ENCODE measurements at regions not wholly inside any gene's neighbourhood (a gene's known extent, or its start where the extent isn't known, plus 50 kb on each side); places are given as distances from the start of the nearest gene placed in this dataset.

DNA sequence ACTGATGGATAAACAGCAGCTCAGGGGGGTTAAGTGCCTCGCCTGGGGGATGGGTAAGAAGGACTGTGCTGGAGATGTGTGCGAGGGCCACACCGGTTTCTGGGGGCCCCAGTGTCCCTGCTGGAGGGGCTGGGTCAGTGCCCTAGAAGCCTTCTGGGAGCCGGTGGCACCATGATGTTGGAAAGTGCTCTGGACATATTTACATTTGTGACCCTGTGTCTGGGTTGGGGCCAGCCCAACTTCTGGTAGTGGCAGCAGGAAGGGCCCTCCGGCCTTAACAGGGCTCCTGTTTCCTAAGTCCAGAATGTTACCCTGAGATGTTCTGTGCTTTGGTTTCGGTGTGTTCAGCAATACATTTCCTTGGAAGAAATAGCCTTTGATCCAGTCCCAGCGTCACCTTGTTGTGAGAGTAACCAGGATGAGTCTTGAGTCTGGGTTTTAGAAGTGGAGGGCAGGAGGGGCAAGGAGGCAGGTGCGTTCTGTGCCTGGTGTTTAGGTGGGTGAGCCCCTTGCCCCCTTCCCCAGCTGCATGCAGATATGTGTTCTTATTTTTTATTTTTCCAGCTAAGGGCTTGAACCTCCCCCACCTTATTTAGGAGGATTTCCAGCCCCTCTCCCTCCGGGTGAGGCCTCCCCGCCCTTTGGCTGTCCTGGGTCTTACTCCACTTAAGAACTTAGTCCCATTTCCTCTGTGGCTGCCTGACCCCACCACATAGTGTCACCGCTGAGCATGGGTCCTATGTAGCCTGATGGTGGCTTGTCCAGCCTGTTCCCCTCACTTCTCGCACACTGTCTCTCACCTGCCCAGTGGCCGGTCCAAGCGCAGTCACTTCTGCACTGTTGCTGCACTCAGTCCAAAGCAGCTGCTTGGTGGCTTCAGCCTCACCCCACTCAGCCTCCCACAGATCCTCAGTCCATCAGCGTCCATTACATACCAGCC is 132.7 kb upstream of the HS6ST1 start:
- no peak for DNase-seq

DNA sequence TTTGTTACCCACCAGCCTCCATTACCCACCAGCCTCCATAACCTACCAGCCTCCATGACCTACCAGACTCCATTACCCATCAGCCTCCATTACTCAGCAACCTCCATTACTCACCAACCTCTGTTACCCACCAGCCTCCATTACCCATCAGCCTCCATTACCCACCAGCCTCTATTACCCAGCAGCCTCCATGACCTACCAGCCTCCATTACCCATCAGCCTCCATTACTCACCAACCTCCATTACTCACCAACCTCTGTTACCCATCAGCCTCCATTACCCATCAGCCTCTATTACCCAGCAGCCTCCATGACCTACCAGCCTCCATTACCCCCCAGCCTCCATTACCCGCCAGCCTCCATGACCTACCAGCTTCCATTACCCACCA is 133.3 kb upstream of the HS6ST1 start:
- no peak for DNase-seq

DNA sequence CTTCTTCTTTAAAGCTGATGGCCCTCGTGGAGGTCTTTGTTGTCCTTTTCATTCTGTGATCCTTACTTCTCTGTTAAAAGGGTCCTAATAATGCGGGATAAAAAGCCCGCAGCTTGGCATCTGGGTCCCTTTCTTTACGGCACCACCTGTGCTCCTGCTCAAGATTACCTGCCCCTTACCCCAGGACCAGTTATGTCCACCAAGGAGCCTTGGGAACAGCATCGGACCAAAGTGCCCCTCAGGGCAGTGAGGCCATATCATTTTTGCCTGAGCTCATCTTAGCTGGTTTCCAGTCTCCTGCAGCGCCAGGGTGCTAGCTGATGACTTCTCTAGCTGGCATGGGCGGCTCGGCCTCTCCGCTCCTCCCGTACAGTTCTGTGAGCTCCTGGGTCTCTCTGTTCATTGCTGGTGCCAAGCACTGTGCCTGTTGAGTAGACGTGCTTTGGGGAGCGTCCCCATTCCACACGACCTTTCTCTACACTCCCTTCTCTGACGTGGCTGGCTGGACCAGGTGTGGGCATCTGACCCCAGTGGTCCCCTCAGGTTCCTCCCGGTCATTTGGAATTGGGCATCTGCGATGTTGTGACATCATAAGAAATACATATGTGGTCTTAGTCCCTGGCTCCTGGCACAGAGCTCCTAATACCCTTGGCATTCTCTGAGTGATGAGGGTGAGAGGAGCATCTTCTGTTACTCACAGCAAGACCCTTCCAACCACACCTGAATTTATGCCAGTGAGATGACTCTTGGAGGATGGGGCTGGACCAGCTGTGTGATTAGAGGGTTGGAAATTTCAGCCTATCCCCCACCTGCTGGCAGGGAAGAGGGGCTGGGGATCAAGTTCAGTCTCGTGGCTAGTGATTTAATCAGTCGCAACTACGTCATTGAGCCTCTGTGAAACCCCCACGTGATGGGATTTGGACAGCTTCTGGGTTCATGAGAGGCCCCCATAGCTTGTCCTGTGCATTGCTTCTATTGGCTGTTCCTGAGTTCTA is 134.2 kb upstream of the HS6ST1 start:
- DNase-seq = no peak

DNA sequence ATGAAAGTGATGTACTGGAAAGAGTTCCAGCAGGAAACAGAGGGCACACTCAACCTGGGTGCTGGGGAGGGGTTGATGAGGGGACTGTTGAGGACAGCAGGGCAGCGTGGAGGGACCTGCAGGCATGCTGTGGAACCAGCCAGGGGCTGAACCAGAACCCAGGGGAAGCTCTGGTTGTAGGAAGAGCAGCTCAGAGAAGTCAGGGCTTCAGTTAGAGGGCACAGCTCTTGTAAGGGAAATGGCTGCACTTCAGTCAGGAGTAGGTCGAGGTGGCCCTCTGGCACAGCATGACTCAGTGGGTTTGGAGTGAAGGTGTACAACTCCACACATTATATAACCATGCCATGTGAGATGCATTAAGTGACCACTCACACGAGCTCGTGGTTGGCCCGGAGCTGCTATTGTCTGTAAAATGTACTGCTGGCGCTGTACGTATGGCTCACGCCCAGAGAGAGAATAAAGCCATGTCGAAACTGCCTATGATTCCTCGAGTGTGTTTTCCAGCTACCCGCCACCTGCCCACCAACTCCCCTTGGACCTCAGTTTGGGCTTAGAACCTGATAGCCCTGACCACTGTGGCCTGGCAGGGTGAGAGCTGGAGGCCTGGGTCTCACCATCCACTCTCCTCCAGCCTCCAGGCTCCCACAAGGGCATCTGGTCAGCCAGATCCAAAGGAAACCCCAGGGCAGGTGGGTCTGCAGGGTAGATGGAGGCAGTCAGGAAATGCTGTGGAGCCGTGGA is 136.5 kb upstream of the HS6ST1 start:
- no peak for DNase-seq

DNA sequence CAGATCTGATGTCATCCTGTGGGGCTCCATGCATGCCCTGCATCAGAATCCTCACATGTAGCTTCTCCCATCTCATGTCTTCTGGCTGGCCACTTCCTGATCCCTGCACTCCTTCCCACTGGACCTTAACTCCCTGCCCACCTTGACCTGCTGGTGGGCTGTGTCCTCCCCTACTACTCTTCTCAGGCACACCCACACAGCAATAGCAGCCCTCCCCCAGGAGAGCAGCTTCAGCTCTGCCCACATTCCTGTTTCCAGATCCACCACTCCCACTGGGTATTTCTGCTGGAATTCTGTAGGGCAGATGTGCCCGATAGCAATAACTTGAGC is 137.0 kb upstream of the HS6ST1 start:
- DNase-seq = no peak

DNA sequence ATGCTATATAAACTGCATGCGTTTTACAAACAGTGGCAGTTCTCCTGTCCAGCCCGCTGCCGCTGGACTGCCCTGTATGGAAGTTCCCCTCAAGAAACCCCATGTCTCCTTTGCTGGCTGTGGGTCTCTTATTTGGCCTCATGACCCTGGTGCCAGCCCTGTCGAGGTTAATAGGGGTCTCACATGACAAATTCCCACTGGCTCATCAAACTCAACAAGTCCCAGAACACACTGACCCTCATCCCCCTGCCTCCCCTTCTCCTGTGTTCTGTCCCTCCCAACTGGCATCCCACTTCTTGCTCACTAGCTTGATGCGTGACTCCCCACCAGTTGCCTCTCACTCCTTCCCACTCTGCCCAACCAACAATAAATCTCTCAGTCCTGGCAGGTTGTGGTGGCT is 137.6 kb upstream of the HS6ST1 start:
- no peak for DNase-seq

DNA sequence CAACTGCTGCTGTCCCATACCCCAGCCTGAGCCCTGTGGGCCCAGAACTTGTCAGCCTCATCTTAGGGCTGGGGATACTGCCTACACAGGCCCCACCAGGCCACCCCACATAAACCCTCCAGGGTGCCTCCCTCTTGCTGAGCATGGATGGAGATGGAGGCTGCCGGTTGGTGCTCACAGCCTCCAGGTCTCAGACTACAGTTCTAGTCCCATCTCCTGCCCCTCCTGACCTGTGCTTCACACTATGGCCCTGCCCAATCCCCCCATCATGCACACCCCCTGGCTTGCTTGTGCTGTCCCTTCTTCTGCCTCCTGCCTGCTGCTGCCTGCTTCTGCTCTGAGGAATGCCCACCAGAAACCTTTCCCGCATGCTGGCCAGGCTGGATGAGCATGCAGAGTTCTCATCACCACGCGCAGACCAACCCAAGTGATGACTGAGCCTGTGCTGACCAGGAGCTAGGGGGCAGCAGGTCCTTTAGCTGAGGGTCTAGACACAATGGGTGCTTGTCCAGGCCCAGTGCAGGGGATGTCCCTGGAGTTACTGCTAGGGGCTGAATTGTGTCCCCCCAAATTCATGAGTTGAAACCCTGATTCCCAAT is 138.4 kb upstream of the HS6ST1 start:
- DNase-seq = no peak

DNA sequence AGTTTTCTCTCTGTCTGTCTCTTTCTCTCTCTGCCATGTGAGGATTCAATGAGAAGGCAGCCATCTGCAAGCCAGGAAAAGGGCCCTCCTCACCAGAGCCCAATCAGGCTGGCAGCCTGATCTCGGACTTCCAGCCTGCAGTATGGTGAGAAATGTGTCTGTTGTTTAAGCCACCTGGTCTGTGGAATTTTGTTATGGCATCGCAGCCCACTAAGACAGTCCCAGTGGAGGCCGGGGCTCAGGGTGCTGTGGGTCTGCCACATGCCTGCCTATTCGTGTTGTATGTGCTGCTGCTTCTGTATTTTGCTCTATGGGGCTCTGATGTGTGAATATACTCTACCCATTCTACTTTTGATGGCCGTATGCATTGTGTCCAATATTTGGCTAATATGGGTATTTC is 139.0 kb upstream of the HS6ST1 start:
- no peak for DNase-seq

DNA sequence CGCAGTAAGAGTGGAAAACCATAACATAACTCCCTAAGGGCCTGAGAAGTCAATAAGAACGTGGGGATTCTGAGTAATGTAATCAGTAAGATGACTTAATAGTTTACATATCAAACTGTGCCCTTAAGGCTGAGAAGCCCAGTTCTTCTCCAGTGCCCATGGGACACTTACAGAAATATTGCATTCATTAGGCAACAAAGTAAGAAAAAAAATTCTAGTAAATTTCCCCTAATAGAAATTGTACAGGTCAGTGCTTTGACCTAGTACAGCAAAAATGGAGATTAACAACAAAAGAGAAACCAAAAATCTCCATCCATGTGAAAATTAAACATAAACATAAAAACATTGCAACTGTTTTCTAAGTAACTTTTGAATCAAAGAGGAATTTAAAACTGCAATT is 139.8 kb upstream of the HS6ST1 start:
- no peak for DNase-seq

DNA sequence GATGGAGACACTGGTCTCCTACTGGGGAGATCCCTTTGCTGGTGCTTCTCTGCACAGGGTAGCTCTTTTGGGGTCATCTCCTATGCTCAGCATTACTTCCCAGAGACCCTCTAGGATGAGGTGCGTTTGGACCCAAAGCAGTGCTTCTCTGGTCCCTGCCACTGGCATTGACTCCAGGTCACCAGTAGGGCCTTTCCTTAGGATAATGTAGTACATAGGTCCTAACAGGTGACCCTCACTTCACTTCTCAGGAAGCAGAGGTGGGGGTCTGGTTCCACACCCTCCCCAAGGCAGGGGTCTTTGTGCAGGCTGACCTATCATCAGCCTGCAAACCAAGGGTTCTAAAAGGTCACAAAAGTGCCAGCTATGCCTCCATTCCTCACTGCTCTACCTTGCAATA is 145.8 kb upstream of the HS6ST1 start:
- DNase-seq = no peak

DNA sequence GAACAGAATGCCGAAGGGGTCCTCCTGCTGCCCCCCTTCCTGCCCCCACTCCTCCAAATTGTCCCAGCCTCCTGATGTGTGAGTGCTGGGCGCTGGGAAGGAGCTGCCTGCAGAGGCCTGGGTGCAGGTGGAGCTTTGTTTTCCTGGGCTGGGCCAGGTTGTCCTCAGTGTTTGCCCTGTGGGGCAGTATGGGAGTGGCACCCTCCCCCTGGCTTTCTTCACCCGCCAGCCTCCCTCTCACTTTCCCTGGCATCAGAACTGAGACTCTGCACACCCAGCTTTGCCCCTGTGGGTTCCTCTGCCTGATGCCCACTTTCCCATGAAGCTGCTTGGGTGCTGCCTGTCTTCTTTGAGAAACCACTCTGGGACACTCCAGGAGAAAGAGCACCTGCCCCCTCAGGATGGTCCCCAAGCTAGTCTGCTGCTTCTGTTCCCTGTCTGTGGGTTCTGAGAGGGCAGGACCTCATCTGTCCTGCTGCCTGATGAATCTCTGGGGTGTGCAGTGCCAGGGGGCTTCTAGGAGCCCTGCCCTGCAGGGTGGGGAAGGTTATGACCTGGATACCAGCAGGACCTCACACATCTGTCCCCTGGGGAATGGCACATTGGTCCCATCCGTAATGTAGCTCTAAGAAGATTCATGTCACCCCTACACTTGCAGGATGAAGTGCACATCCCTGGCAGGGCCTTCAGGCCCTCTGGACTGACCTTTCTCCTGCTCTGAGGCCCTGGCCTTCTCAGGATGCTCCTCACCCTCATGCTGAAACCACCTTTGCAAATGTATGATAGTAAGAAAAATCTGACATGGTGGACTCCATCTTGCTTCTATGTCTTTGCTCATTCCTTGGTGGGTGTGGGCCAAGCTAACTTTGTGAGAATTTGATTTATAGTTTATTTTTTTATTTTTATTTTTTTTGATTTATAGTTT is 146.8 kb upstream of the HS6ST1 start:
- no peak for DNase-seq

DNA sequence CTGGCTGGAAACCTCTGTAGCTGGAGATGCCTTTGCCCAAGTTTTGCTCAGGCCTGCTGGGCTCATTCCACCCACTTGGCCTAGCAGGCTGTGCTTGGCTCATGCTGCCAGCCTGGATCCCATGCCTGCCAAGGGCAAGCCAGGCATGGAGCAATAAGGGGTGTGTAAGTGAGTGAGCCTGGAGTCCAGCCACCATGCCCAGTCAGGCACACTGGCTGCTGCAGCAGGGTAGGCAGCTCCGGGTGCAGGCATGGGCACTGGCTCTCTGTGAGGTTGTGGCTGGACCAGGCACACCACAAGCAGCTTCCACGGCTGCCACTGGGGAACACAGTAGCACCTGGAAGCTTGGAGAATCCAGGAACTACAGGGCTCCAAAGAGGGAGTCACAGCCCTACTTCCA is 147.7 kb upstream of the HS6ST1 start:
- no peak for DNase-seq

DNA sequence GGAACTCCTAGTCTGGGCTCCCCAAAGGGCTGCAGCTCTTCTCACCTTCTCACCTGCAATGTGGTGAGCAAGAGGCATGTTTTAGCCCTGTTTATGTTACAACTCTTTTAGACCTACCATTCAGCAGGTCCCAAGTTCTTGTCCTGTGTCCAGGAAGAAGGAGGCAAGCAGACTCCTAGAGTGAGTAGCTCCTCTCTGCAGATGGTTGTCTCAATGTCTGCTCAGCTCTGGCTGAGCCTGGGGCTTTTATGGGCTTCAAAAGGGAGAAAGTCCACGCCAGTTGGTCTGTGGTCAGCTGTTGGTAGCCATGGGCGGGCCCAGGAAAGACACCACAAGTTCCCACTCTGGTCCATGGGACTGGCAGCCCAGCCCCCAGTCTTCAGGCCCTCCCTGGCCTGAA is 148.1 kb upstream of the HS6ST1 start:
- no peak for DNase-seq

DNA sequence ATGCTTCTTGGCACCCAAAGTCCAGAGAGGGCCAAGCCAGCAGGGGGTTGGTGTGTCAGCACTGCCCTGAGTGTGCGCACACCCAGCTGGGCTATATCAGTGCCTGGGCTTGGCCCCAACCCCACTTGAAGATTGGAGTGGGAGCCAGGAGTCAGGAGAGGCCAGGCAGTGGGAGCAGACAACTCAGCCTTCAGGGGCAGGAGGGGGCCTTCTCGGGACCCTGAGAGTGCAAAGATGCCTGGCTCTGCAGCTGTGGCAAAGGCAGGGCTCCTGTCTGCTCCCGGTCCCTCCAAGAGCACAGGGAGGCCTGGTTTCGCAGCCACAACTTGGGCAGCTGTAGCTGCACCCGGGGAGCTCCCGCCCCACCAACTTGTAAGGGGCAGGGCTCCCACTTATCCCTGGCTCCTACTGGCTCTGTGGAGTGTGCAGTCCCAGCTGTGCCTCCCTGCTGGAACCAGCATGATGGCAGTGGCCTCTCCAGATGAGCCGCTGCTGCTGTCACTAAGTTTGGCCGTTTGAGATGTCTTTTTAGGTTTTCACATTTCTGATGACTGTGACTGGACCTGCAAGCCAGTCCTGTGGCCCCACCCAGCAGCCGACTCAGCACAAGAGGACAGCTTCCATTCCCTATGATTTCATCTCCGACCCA is 148.8 kb upstream of the HS6ST1 start:
- DNase-seq = no peak

DNA sequence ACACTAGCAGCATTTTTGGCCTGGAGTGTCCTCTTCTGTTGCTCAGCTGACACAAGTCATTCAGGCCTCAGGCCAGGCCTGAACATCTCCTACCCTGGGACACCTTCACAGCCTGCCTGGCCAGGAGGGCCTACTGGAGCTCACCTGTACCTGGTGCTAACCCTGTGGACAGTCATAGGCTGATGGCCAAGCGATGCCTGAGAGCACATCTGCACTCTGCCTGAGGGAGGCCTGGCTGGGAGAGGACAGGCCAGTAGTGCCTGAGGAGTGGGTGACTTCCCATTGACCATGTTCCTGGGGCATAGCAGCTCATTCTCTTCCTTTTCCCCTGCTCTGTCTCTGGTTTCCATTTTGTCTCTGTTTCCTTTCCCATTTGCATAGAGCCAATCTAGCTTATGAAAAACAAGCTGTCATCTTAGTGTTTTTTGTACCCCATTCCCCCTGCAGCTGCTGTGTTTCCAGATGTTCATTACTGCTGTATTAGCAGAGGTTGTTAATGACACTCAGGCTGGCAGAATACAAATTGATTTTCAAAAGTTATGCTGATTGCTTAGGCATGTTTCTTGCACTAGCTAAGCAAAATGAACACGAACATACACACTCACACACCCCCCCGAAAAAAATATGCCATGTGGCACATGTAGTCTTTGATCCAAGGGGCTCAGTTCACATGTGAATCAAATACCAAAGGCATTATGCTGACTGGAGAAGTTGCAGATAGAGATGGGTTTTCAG is 149.7 kb upstream of the HS6ST1 start:
- DNase-seq = no peak

DNA sequence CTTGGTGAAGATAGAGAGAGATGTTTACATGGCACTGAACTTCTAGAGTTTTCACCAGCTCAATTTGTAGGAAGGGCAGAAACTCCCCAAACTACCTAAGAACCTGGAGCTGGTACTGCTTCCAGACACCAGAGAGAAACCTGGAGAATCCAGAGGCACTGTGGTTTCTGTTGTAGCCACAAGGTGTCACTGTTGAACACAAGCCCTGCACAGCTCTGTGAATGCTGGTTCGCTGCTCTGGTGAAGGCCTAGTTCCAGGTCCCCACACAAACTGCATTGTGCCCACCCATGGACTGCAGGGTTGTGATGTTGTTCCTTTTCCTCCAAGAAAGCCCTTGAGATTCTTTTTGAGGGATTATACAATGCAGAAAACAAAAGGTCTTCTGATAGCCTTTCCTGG is 150.5 kb upstream of the HS6ST1 start:
- no peak for DNase-seq

DNA sequence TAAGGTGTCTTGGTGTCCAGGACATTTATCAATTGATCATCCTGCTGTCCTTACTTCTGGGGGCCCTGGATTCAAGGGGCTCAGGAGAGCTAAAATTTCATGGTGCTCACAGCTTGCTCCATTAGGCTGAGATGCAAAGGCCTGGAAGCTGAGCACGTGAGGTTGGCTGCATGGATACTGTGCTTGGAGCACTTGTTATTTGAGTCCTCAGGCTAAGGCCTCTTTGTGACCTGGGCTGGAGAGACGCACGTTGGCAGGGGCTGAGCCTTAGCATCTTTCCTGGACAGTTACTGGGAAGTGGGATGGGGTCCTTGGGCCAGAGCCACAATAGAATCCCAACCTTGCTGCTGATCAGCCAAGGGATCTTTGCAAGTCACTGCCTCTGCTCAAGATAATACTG is 151.2 kb upstream of the HS6ST1 start:
- no peak for DNase-seq

DNA sequence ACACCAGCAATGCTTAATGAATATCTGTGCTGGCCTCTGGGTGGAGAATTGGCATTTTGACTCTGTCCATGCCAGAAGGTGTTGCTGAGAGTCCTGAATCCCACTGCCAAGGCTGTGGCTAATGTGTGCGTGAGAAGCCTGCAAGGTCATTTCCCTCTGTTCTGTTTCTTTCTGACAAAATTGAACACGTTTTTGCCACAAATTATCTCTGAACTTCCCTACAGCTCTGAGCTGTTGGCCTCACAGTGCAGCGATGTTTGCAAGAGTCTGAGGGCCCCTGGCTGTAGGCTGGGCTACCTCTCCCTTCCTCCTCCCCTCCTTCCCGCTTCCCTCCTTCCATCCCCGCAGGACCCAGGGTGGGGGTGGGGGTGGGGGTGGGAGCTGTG is 154.1 kb upstream of the HS6ST1 start:
- DNase-seq = no peak

DNA sequence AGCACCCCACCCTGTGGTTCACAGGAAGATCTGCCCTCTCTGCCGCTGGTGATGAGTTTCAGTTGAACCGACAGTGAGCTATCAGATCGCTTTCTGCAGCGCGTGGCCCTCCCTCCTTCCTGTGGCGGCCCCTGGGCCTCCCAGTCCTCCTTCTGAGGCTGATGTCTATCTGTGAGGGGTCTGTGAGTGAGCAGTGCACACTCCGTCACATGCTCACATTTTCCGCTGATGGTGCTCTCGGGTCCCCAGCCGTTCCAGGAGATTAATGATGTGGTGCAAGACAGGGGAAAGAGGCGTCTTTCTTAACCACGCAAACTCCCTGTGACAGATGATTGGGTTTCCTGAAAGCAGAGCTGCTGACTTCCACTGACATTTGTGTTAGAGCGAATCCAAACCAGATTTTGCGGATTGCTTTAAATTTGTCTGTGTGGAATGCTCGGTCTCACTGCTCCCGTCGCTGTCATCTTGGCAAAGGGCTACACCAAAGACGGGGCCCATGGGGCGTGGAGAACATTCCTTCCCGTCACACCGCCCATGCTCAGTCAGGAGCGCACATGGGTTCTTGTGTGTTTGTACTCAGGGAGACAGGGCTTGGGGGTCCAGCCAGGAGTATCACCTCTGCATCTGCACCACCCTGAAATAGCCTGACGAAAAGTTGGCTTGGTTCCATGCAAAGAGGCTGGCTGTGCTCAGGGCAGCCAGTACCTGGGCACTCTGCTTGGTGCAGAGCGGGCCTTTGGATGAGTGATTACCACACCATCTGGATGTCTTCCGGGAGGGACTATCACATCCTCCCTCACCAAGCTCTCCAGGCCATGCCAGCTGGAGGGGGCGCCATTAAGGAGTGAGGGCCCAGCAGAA is 154.7 kb upstream of the HS6ST1 start:
- DNase-seq = peak; percentile 3 to 9

Data from stimulated activated CD4-positive, alpha-beta T cell treated with anti-CD3 and anti-CD28 coated beads, Interleukin-4, amount 100 ng/mL, for 4 hours (primary cell).